HG02623 (cell line): ENCODE measurements at regions not wholly inside any gene's neighbourhood (a gene's known extent, or its start where the extent isn't known, plus 50 kb on each side); places are given as distances from the start of the nearest gene placed in this dataset.
"Not testable (repeated sequence)": the region's sequence is repeated elsewhere in the genome, so short reads cannot be mapped to it uniquely, and the experiment has no call there.

Experiments used
- ATAC-seq: cut with Tn5 transposase; IDR thresholded peaks from one replicate; pipeline ENCODE4 v1.9.1; 2021; ENCODE audit warnings: moderate library complexity; ENCODE audit not compliant: unreplicated experiment

DNA sequence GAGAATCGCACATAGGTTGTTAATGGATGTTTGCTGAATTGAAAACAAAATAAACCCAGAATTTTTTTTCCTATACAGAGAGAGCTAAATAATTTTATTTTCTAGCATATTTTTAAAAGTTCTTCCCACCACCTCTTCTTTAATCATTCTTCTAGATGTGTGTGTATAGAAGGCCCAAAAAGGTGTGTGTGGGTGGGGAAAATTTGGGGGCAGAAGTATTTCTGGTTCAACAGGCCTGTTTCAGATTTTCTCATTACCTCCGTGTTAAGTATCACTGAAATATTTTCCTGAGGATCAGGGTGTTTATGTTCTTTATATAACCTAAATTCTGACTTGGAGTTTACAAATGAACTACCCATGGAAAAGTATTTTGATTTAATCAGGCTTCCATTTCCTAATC is 144.2 kb upstream of the ZNF804B start:
- no peak for ATAC-seq

DNA sequence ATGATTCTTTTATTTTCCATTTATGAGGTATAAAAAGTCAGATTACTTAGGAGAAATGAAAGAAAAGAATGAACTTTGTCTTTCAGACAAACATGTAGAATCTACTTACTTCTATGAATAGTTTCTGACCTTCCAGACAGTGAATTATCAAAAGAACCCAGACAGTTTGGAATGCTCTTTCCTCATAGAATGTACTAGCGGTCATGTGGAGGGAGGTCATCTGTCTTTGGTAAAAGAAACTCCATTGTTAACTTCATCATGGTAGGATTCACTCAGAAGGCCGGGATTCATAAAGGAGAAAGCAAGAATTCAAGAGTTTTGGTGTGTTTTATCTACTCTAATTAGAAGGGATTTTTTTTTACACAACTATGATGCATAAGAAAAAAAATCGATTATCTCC is 144.8 kb upstream of the ZNF804B start:
- ATAC-seq = no peak

DNA sequence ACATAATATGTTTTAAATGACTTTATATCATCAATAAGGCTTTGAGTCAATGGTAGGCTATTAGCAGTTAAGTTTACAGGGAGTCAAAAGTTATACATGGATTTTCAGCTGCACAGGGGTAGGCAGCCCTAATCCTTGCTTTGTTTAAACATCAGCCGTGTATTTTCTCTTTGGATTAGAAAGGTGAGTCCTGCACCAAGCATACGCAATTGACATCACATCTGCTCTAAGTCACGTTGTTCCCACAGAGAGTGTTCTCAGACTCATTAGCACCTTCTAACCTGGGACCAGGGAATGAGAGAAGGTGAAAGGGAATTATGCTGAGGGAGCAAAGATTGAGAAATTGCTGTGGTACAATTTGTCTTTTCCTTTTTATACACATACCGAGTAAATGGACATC is 148.6 kb upstream of the ZNF804B start:
- no peak for ATAC-seq

GRCh38 chr7:88600695-88601094 is 158.8 kb upstream of the ZNF804B start:
- ATAC-seq = no peak

DNA sequence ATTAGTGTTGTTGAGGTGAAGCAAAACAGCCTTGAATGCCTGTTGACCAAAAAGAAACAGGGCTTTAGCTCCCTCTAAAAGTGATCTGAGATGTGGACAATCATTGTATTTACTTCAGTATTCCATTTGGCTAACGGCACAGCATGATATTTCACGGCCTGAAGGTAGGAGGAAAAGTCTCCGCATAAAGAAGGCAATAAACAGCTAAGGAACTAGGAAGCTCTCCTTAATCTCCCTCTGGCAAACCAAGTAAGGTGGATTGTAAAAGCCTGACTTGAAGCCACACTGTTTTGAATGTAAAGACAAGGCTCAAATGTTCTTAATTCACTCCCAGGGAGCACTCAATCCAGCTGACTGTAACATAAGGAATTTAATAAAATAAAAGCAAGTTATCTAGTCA is 160.0 kb upstream of the ZNF804B start:
- no peak for ATAC-seq

- ATAC-seq = no peak
Measured at GRCh38 chr7:88597941-88598425, 161.5 kb upstream of the ZNF804B start.

DNA sequence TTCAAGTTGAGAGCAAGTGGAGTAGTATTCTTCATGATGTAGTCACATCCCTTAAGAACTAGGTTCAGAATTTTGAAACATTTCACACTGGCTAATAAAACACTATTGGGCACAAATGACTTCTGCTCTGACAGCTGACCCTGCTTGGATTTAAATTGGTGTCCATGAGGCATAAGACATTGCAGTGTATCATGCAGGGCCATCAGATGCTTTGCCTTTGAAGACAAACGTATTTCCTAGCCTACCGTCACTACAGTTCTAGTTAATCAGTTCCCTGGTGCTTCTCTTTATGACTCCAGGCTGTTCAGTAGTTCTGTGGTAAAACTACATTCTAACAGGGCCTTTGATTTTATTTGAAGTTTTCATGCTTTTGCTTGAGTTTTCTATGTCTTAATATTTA is 168.5 kb upstream of the ZNF804B start:
- no peak for ATAC-seq

DNA sequence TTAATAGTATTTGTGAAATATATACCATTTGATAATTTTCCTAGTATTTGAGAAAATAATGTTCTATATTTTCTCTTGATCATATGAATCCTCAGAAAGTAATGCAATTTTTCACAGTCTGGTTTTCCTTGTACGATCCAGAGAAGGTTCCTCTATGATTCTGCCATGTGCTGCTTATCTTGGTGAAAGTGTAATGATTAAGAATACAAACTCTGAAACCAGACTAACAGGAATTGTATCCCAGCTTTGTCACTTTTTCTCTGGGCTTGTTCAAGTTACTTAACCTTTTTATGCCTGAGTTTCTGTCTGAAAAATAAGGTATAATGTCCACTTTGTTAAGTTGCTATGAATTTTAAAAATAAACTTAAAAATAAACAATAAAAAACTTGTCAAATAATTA is 169.6 kb upstream of the ZNF804B start:
- no peak for ATAC-seq

GRCh38 chr7:88586890-88587289 is 172.6 kb upstream of the ZNF804B start:
- no peak for ATAC-seq

GRCh38 chr7:88586219-88586618 is 173.3 kb upstream of the ZNF804B start:
- ATAC-seq = no peak

DNA sequence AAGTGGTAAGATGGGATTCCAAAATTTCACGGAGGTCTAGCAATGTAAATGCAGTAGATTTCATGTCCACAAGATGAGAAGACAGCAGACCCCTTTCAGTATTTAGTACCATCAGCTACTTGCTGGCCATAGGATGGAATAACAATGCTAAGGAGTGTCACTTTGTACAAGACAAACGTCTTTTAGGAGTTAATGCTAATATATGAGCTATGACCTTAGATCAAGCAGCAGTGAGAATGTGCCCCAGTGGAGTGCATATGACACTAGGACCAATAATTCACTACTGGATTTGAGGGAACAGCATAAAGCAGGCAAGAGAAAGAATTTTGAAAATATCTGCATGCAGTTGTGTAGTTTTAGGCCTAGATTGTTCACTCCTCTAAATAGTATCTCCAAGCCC is 182.8 kb upstream of the ZNF804B start:
- ATAC-seq = no peak

GRCh38 chr7:88566162-88566729 is 193.3 kb upstream of the ZNF804B start:
- ATAC-seq = no peak

- ATAC-seq = no peak
Measured at GRCh38 chr7:88565401-88565800, 194.1 kb upstream of the ZNF804B start.

GRCh38 chr7:88556441-88556840 is 203.1 kb upstream of the ZNF804B start:
- not testable (repeated sequence) for ATAC-seq

- ATAC-seq = not testable (repeated sequence)
Measured at GRCh38 chr7:88554847-88555246, 204.7 kb upstream of the ZNF804B start.

DNA sequence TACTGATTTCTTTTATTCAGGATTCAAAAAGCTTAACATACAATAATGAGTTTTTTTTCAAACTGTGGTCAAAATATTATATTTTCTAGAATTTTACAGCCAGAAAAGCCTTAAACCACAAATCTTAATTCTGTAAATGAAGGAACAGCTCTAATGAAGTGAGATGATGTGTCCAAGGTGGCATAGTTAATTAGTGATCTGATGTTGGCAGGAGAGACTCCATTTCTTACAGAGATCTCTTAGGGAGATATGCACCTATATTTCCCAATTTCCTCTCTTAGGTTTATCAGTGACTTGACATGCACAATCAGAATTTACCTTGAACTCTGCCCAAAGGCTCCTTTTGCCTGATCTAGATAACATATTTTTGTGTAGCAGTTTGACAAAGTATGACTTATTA is 211.1 kb upstream of the ZNF804B start:
- no peak for ATAC-seq

GRCh38 chr7:88546808-88547207 is 212.7 kb upstream of the ZNF804B start:
- ATAC-seq = no peak

DNA sequence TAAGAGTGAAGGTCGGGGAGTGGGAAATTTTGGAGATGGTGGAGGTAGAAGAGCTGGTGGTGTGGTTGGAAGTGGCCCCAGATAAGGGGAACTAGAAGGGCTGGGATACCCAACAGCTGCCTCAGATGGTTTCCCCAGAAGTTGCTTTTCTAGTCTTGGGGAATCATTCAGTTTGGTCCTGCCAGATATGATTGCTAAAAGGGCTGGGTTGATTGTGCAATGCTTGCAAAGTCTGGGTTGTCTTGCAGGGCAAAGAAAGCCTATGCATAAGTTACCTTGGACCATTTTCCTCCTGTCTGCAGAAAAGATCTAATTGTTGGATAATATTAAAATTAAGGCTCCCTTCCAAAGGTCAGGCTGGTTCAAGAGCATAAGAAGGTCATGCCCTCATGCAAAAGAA is 213.8 kb upstream of the ZNF804B start:
- ATAC-seq = no peak

GRCh38 chr7:88540012-88540411 is 219.5 kb upstream of the ZNF804B start:
- ATAC-seq = no peak

DNA sequence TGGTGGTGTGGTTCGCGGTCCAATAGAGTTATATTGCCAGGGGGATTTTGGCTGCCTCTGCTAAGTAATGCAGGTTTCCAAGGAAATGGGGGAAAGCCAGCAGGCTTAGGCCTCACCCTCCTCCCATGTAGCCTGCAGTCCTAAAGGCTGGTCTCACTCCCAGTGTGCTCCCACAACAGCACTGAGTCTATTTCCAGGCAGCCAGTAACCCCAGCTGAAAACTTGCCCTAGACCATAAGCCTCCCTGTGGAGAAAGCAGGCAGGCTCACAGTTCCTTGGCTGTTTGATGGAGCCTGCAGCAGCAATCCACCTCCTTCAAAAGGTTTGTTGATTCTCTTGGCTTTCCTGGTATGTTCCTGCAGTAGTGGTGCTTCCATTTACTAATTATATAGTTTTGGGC is 220.0 kb upstream of the ZNF804B start:
- no peak for ATAC-seq

DNA sequence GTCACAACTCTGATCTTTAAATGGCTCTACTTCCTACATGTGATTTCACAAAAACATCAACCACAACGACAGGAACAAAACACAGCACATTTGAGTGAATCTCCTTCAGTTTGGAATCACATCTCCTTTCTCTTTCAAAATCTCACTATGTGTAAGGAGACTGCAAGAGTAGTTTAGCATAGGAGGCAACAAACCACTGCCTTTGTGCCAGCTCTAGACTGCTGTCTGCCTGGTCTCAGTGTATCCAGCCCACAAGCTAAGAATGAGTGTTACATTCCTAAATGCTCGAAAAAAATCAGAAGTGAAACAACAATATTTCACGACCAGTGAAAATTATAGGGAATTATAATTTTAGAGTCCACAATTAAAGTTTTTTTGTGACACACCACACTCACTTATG is 217.0 kb upstream of the STEAP4 start:
- ATAC-seq = no peak

- no peak for ATAC-seq
Measured at GRCh38 chr7:88522771-88523293, 216.1 kb upstream of the STEAP4 start.

- ATAC-seq = no peak
Measured at GRCh38 chr7:88516429-88516828, 209.7 kb upstream of the STEAP4 start.
